H1 (cell line): ENCODE measurements at regions not wholly inside any gene's neighbourhood (a gene's known extent, or its start where the extent isn't known, plus 50 kb on each side); places are given as distances from the start of the nearest gene placed in this dataset.

Source experiments
- CTCF ChIA-PET: fragments of 300-600 bp; sonication (Branson Sonifier 250); formaldehyde crosslinking; loops from one replicate; lab custom pipeline; 2021; ENCODE audit not compliant: partially characterized antibody; lab: Charles Lee
- POLR2A ChIA-PET: fragments of 300-600 bp; sonication (Branson Sonifier 250); formaldehyde crosslinking; loops from one replicate; lab custom pipeline; 2021; ENCODE audit warnings: inconsistent platforms; ENCODE audit not compliant: partially characterized antibody; lab: Charles Lee
- DNase-seq, 2 experiments: peaks; one replicate each; pipeline versions ENCODE4 v3.0.0 to v3.0.0-alpha.2; 2010 to 2022; ENCODE audit warnings: low spot score in 2 of 2, low read depth in 1 of 2, mixed read lengths in 1 of 2
- FAIRE-seq: peaks from 2 replicates; lab custom pipeline; 2011; peaks lifted over from hg19 to GRCh38; lab: Jason Lieb, UNC
- H2AFZ ChIP-seq: 2 replicates; pipeline ENCODE4 v1.8.1; 2012; ENCODE audit warnings: low read length, inconsistent platforms
- H2AK5ac ChIP-seq: 2 replicates; pipeline ENCODE4 v1.6.1; 2013; ENCODE audit warnings: low read depth, low read length
- H2BK120ac ChIP-seq: replicated peaks from 2 replicates; pipeline ENCODE3; 2013; ENCODE audit warnings: low read depth, low read length, inconsistent platforms
- H2BK12ac ChIP-seq: 2 replicates; pipeline ENCODE4 v1.6.1; 2013; ENCODE audit warnings: low read depth, low read length
- H2BK15ac ChIP-seq: 2 replicates; pipeline ENCODE4 v1.6.1; 2013; ENCODE audit warnings: low read length
- H2BK20ac ChIP-seq: 2 replicates; pipeline ENCODE4 v1.6.1; 2013; ENCODE audit warnings: low read length
- H2BK5ac ChIP-seq: 2 replicates; pipeline ENCODE4 v1.6.1; 2013; ENCODE audit warnings: low read depth, low read length
- H3K14ac ChIP-seq: 2 replicates; pipeline ENCODE4 v1.6.1; 2013; ENCODE audit warnings: inconsistent platforms; ENCODE audit not compliant: insufficient read length
- H3K18ac ChIP-seq: 2 replicates; pipeline ENCODE4 v1.6.1; 2013; ENCODE audit warnings: low read length; ENCODE audit errors: extremely low read depth
- H3K23ac ChIP-seq: 2 replicates; pipeline ENCODE4 v1.6.1; 2013; ENCODE audit warnings: inconsistent platforms; ENCODE audit not compliant: insufficient read length
- H3K23me2 ChIP-seq: 2 replicates; pipeline ENCODE4 v1.6.1; 2013; ENCODE audit warnings: low read depth, low read length
- H3K27ac ChIP-seq: 2 replicates; pipeline ENCODE4 v1.6.1; 2011; ENCODE audit warnings: low read depth, low read length, inconsistent platforms
- H3K27me3 ChIP-seq, 4 experiments: replicated peaks in 1 of 4; 1 replicate in 1 of 4; 2 replicates in 3 of 4; pipeline versions ENCODE4 v1.6.1 to v1.8.1; 2011 to 2013; ENCODE audit warnings: low read length in 3 of 4, mild to moderate bottlenecking in 3 of 4, inconsistent platforms in 2 of 4, mixed read lengths in 2 of 4, moderate library complexity in 1 of 4; ENCODE audit not compliant: control insufficient read depth in 3 of 4, insufficient read depth in 3 of 4; ENCODE audit errors: extremely low read depth in 1 of 4
- H3K36me3 ChIP-seq, 4 experiments: 2 replicates each; pipeline versions ENCODE4 v1.6.1 to v1.8.1; 2011 to 2013; ENCODE audit warnings: mild to moderate bottlenecking in 4 of 4, low read length in 3 of 4, moderate library complexity in 2 of 4, control low read depth in 1 of 4, inconsistent platforms in 1 of 4; ENCODE audit not compliant: insufficient read depth in 4 of 4, control insufficient read depth in 2 of 4
- H3K4ac ChIP-seq: replicated peaks from 2 replicates; pipeline ENCODE3; 2013; ENCODE audit warnings: low read length, low read depth, mixed read lengths, inconsistent platforms; ENCODE audit not compliant: insufficient read length
- H3K4me1 ChIP-seq, 4 experiments: replicated peaks in 1 of 4; 1 replicate in 1 of 4; 2 replicates in 3 of 4; pipeline versions ENCODE4 v1.6.1 to v1.8.1; 2011 to 2013; ENCODE audit warnings: low read length in 3 of 4, inconsistent platforms in 2 of 4, mixed read lengths in 1 of 4; ENCODE audit not compliant: insufficient read depth in 4 of 4, control insufficient read depth in 3 of 4
- H3K4me2 ChIP-seq, 2 experiments: 2 replicates each; pipeline versions ENCODE4 v1.6.1 to v1.8.1; 2011 to 2013; ENCODE audit warnings: low read depth in 2 of 2, low read length in 2 of 2, control low read depth in 1 of 2, inconsistent platforms in 1 of 2, mild to moderate bottlenecking in 1 of 2; ENCODE audit not compliant: insufficient read depth in 1 of 2
- H3K4me3 ChIP-seq, 4 experiments: fragments of 200-600, 300-600 bp in 1 of 4; sonication (generic), shearing (Covaris generic), sonication (Bioruptor Twin) in 1 of 4; 2 replicates each; pipeline versions ENCODE4 v1.5.1 to v1.8.1; 2011 to 2016; ENCODE audit warnings: low read length in 4 of 4, low read depth in 3 of 4, control low read depth in 2 of 4, inconsistent platforms in 2 of 4, mild to moderate bottlenecking in 2 of 4, mixed read lengths in 1 of 4, moderate library complexity in 1 of 4; ENCODE audit not compliant: insufficient read depth in 2 of 4; ENCODE audit errors: extremely low read depth in 1 of 4
- H3K56ac ChIP-seq: replicated peaks from 2 replicates; pipeline ENCODE3; 2013; ENCODE audit warnings: low read depth, mild to moderate bottlenecking, mixed read lengths, low read length, inconsistent platforms; ENCODE audit not compliant: insufficient read length
- H3K79me1 ChIP-seq: 2 replicates; pipeline ENCODE4 v1.6.1; 2013; ENCODE audit warnings: low read depth, low read length, control low read depth
- H3K79me2 ChIP-seq, 2 experiments: 2 replicates each; pipeline versions ENCODE4 v1.6.1 to v1.8.1; 2012 to 2013; ENCODE audit warnings: low read length in 2 of 2, mild to moderate bottlenecking in 2 of 2, inconsistent platforms in 1 of 2; ENCODE audit not compliant: insufficient read depth in 2 of 2, control insufficient read depth in 1 of 2
- H3K9ac ChIP-seq, 4 experiments: replicated peaks in 1 of 4; 1 replicate in 1 of 4; 2 replicates in 3 of 4; pipeline versions ENCODE4 v1.6.1 to v1.8.1; 2011 to 2013; ENCODE audit warnings: low read depth in 3 of 4, low read length in 3 of 4, control low read depth in 2 of 4, mild to moderate bottlenecking in 2 of 4, moderate library complexity in 2 of 4, inconsistent platforms in 1 of 4; ENCODE audit errors: extremely low read depth in 1 of 4
- H3K9me3 ChIP-seq, 2 experiments: 2 replicates each; pipeline versions ENCODE4 v1.6.1 to v1.8.1; 2012 to 2013; ENCODE audit warnings: mild to moderate bottlenecking in 2 of 2, moderate library complexity in 2 of 2, control low read depth in 1 of 2, inconsistent platforms in 1 of 2, low read depth in 1 of 2, low read length in 1 of 2, mixed read lengths in 1 of 2; ENCODE audit not compliant: insufficient read depth in 2 of 2
- H4K20me1 ChIP-seq, 2 experiments: replicated peaks in 1 of 2; 2 replicates each; pipeline versions ENCODE3 to v1.8.1; 2011 to 2013; ENCODE audit warnings: inconsistent platforms in 2 of 2, low read length in 2 of 2, mild to moderate bottlenecking in 1 of 2; ENCODE audit not compliant: insufficient read depth in 2 of 2, control insufficient read depth in 1 of 2
- H4K5ac ChIP-seq: 2 replicates; pipeline ENCODE4 v1.6.1; 2013; ENCODE audit warnings: low read length, low read depth, mixed read lengths, inconsistent platforms; ENCODE audit not compliant: insufficient read length
- H4K8ac ChIP-seq: 2 replicates; pipeline ENCODE4 v1.8.0; 2013; ENCODE audit warnings: mild to moderate bottlenecking, moderate library complexity, low read length, inconsistent platforms; ENCODE audit not compliant: insufficient read depth; ENCODE audit errors: extremely low read depth
- H4K91ac ChIP-seq: replicated peaks from 2 replicates; pipeline ENCODE3; 2013; ENCODE audit warnings: low read length, mixed read lengths, inconsistent platforms; ENCODE audit not compliant: insufficient read length
- ATF2 ChIP-seq: IDR thresholded peaks from 2 replicates; pipeline ENCODE4 v1.6.1; 2012; ENCODE audit warnings: low read length, inconsistent platforms
- BRCA1 ChIP-seq: IDR thresholded peaks from 2 replicates; pipeline ENCODE4 v1.6.1; 2012; ENCODE audit warnings: low read depth, low read length, improper control_type of control experiment
- CBX8 ChIP-seq: fragments of 300-800, 300-1000 bp; sonication (generic); IDR thresholded peaks from 2 replicates; pipeline ENCODE4 v1.7.1; 2016; ENCODE audit warnings: low read depth, low read length, borderline replicate concordance
- GTF2F1 ChIP-seq: IDR thresholded peaks from 2 replicates; pipeline ENCODE4 v1.6.1; 2012; ENCODE audit warnings: low read depth, low read length, improper control_type of control experiment, borderline replicate concordance
- POLR2AphosphoS5 ChIP-seq: IDR thresholded peaks from 2 replicates; pipeline ENCODE4 v1.6.1; 2011; ENCODE audit warnings: low read depth, low read length
- RBBP5 ChIP-seq: IDR thresholded peaks from 2 replicates; pipeline ENCODE4 v1.7.1; 2012; ENCODE audit warnings: low read depth, mild to moderate bottlenecking, inconsistent platforms, low read length, moderate library complexity, borderline replicate concordance
- RFX5 ChIP-seq: IDR thresholded peaks from 2 replicates; pipeline ENCODE4 v1.6.1; 2011; ENCODE audit warnings: low read depth, low read length, improper control_type of control experiment, borderline replicate concordance
- SP2 ChIP-seq: IDR thresholded peaks from 2 replicates; pipeline ENCODE4 v1.6.1; 2012; ENCODE audit warnings: mild to moderate bottlenecking, low read length, inconsistent platforms
- TEAD4 ChIP-seq: IDR thresholded peaks from 2 replicates; pipeline ENCODE4 v1.6.1; 2012; ENCODE audit warnings: low read depth, low read length, inconsistent platforms, mixed read lengths
- WGBS, 2 experiments: shearing (Covaris generic) in 1 of 2; methylation state at CpG; one replicate each; pipeline versions ENCODE4 v1.1.6 to v1.1.7; 2013 to 2015; ENCODE audit warnings: low lambda C conversion rate in 2 of 2, mixed read lengths in 2 of 2, inconsistent platforms in 1 of 2, low coverage in 1 of 2, missing lambda C conversion rate in 1 of 2; ENCODE audit not compliant: insufficient replicate concordance in 2 of 2, insufficient coverage in 1 of 2, insufficient read length in 1 of 2; ENCODE audit errors: extremely low coverage in 1 of 2, missing lambda C conversion rate in 1 of 2; 5-methylcytosine and 5-hydroxymethylcytosine counted together

- Histone ChIP-seq H2BK20ac (no peak overlapping the region), H3K14ac (no peak overlapping the region), H2AFZ (no peak overlapping the region), H3K36me3 (no peaks in the 10 kb centered on the region), H3K4me3 (no peak overlapping the region), H3K4me2 (no peak overlapping the region), H3K9me3 (peaks cover 0 to 4% of the 10 kb centered on the region in 2 experiments; a peak in 2 of 4 replicates), H4K5ac (no peak overlapping the region), H3K27ac (no peak overlapping the region), H3K4ac (no peak overlapping the region), H3K4me1 (no peaks in the 10 kb centered on the region), H3K79me2 (no peaks in the 10 kb centered on the region), H3K27me3 (no peaks in the 10 kb centered on the region), H3K9ac (no peak overlapping the region), H2BK5ac (no peak overlapping the region), H4K8ac (no peak overlapping the region), H4K20me1 (no peaks in the 10 kb centered on the region), H2BK12ac (no peak overlapping the region), H3K23ac (no peak overlapping the region), H3K79me1 (no peaks in the 10 kb centered on the region), H3K23me2 (no peaks in the 10 kb centered on the region), H2BK15ac (no peak overlapping the region), H3K18ac (no peak overlapping the region), H2AK5ac (no peak overlapping the region), H3K56ac (no peak overlapping the region), H2BK120ac (no peak overlapping the region), H4K91ac (no peak overlapping the region)
- ChIA-PET POLR2A (no interaction called here), CTCF (no interaction called here)
- DNase-seq (no peak), FAIRE-seq (no peak)
- WGBS, 2 experiments: 90% methylated on average over 5 of the region's 5 CpGs; no CpG with 5 or more reads in 1 of the 2 experiments
- TF ChIP-seq CBX8: no peak
- no peak for TF ChIP-seq GTF2F1
- TF ChIP-seq ATF2: no peak
- no peak for TF ChIP-seq POLR2AphosphoS5
- no peak for TF ChIP-seq BRCA1
- no peak for TF ChIP-seq RBBP5
- no peak for TF ChIP-seq TEAD4
- TF ChIP-seq RFX5: no peak
- TF ChIP-seq SP2: no peak
Observed at GRCh38 chr6:3585320-3585935, 128.6 kb upstream of the SLC22A23 start.
